HG02763 (cell line): ENCODE measurements at regions not wholly inside any gene's neighbourhood (a gene's known extent, or its start where the extent isn't known, plus 50 kb on each side); places are given as distances from the start of the nearest gene placed in this dataset.
"Not testable (repeated sequence)": the region's sequence is repeated elsewhere in the genome, so short reads cannot be mapped to it uniquely, and the experiment has no call there.

Source experiments
- ATAC-seq: cut with Tn5 transposase; IDR thresholded peaks from one replicate; pipeline ENCODE4 v1.9.1; 2021; ENCODE audit warnings: mild to moderate bottlenecking, moderate library complexity; ENCODE audit not compliant: unreplicated experiment

DNA sequence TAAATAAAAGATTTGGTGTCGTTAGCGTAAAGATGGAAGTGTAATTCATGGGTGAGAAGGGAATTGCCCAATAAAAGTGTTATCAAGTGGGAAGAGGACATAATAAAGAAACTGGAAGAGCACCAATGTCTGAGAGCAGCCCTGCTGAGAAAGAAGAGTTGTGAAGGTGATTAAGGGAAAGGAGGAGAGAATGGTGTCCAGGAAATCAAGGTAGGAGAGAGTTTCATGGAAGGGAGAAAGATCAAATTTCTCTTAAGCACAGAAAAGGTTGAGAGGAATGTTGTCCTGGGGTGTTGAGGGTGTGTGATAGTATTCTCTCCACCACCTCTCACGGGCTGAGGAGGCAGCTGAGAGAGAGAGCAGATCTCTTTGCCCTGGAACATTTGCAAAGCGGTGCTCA is 339.7 kb downstream of the SATB1 start:
- ATAC-seq: no peak

GRCh38 chr3:18083273-18083590 is 340.8 kb upstream of the TBC1D5 start:
- ATAC-seq: not testable (repeated sequence)

GRCh38 chr3:18082551-18083272 is 340.3 kb upstream of the TBC1D5 start:
- no peak for ATAC-seq

DNA sequence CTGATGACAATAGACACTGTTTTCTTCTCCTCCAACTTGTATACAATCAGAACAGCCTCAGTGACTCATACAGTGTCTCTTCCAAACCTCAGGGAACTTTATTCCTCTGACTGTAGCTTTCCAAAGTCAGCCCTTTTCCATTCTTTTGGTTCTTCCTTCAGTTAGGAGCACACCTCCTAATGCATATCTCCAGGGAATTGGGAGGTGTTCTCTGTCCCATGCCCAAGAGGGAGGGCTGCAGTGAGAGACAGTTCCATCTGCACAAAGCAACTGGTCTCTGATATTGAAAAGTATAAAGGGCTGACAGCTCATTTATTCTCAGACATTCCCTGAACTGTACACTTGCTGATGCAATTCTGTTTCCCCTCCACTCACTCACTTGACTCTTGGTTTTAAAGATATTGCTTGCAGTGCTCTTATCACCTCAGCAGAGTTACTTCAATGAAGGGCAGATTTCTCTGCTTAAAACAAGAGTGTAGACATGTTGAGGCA is 337.8 kb upstream of the TBC1D5 start:
- ATAC-seq: no peak

GRCh38 chr3:18079739-18080138 is 337.3 kb upstream of the TBC1D5 start:
- no peak for ATAC-seq

DNA sequence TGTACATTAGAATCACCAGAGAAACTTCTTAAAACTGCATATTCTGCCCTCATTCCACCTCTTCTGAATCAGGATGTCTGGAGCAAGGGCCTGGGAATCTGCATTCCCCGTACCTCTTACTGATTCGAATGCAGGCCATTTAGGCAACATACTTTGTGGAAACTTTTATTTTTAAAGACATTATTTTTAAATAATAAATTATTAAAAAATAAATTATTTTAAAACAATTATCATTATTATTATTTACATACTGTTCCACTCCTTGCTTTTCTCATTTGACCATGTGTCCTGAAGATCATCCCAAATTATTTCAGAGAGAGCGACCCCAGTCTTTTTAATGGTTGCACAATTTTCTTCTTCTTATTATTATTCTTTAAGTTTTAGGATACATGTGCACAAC is 336.6 kb upstream of the TBC1D5 start:
- ATAC-seq: no peak

- ATAC-seq: no peak
Measured at GRCh38 chr3:18077128-18077840, 334.9 kb upstream of the TBC1D5 start.

GRCh38 chr3:18076301-18076700 is 333.9 kb upstream of the TBC1D5 start:
- ATAC-seq: no peak

- no peak for ATAC-seq
Measured at GRCh38 chr3:18075799-18076198, 333.4 kb upstream of the TBC1D5 start.

- ATAC-seq: no peak
Measured at GRCh38 chr3:18071833-18072232, 329.4 kb upstream of the TBC1D5 start.

DNA sequence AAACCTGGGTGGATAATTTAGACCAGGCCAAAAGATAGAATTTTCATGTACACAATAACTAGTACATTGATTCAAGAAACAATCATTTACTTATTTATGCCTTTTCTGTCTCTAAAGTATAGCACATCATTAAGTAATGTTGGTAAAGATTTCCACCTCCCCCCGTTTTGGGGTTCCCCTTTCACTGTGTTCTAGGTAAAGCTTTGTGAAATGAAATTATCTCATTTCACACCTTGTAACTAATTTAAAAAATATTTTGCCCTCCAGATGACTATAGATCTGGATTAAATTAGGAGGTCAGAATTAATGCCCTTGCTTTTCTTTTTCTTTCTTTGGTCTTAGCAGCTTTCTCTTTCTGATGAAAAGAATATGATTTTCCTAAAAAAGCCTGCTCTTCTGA is 328.5 kb upstream of the TBC1D5 start:
- ATAC-seq: no peak

- no peak for ATAC-seq
Measured at GRCh38 chr3:18070231-18070630, 327.8 kb upstream of the TBC1D5 start.

- ATAC-seq: no peak
Measured at GRCh38 chr3:18069568-18069967, 327.1 kb upstream of the TBC1D5 start.

DNA sequence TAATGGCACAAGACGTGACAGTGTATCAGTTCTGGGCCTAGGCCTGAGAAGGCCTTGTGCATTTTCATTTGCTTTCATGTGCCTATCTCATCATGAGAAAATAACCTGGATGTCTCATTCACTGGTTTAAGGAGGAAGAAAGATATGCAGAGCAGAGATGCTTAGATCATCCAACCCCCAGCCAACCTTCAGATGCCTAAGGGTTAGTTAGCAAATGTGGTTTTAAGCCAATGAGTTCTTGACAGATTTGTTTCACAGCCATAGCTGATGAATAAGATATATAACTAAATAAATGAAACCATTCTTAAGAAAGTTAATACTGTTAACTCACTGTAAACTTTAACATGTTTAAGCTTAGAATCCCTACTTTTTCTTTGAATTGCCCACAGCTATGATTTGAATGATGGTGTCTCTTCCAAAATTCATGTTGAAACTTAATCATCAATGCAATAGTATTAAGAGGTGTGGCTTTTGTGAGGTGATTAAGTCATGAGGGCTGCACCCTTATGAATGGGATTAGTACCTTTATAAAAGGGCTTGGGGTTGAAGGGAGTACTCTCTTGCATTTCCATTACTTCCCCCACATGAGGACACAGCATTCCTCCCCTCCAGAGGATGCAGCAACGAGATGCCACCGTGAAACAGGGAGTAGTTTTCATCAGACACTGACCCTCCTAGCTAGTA is 324.6 kb upstream of the TBC1D5 start:
- ATAC-seq: no peak

DNA sequence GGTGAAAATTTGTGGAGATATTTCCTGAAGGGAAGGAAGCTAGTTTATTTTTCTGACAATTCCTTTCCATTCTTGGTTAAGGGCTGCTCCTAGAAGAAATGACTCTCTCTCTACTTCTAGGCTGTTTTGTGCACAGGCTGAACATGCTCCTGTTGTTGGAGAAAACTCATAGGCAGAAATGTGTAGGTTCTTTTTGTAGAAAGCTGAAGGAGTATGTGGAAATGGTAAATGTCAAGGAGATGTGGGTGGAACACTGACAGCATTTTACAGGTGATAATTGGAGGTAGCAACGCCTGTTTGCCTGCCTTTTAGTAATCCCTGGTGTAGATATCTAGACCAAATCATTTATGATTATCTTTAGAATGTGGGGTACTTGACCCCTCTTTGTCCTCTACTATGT is 322.2 kb upstream of the TBC1D5 start:
- no peak for ATAC-seq

DNA sequence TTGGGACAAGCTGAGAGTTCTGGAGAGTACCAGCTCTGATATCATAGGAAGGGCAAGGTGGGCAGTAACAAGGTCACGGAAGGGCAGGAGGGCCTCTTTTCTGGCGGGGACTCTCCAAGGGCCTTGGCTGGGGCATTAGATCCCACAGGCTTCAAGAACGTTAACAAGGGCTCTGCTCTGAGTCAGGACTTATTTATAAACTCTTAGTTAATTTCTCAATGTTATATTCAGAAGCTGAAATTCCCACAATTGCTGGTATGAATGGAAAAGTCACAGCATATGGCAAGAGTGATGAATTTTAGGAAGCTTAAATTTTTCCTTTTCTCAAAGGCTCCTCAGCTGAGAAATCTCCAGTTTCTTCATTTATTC is 320.2 kb upstream of the TBC1D5 start:
- ATAC-seq: no peak

DNA sequence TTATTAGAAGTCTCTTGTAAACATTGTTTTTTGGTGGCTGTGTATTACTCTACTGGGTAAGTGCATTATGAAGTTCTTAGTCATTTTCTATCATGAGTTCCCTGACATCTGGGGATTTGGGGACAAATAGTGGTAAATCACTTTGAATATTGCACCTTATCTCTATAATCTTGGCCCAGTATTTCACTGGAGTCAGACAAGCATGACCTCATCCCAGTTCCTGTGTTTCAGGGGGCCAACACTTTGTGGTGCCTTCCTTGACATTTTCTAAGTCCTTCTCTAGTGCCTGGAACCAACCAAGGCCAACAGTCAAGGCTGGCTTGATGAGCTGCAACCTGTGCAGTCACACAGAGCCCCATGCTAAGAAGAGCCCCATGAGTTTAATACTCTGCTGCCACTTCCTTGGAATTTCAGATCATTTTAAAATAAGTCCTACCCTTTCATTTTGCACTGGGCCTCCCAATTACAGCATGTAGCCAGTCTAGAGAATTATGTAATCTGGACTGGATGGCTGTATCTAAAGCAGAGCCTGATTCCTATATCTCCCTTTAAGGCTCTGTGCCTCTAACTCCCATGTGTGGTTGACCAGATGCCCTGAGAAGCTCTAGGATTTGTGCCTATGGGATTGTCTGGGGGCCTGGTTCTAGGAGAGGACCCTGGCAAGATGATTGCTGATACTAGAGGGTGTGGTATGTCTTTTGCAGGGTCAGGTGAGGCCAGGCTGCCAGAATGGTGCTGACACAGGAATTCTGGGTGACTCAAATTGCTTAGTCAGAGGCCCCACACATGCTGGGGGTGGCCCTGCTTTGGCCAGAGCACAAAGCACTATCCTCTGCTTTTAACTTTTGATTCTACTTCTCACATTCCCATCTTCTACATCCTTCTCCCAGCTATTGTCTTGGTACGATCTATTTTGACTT is 319.6 kb upstream of the TBC1D5 start:
- ATAC-seq: no peak

- no peak for ATAC-seq
Measured at GRCh38 chr3:18058666-18059065, 316.2 kb upstream of the TBC1D5 start.

- ATAC-seq: no peak
Measured at GRCh38 chr3:18057471-18058091, 315.1 kb upstream of the TBC1D5 start.

DNA sequence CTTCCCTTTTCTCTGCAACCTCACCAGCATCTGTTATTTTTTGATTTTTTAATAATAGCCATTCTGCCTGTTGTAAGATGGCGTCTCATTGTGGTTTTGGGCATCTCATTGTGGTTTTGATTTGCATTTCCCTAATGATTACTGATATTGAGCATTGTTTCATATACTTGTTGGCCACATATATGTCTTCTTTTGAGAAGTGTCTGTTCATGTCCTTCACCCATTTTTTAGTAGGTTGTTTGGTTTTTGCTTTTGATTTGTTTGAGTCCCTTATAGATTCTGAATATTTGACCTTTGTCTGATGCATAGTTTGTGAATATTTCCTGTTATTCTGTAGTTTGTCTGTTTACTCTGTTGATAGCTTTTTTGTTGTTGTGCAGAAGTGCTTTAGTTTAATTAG is 312.2 kb upstream of the TBC1D5 start:
- ATAC-seq: no peak

DNA sequence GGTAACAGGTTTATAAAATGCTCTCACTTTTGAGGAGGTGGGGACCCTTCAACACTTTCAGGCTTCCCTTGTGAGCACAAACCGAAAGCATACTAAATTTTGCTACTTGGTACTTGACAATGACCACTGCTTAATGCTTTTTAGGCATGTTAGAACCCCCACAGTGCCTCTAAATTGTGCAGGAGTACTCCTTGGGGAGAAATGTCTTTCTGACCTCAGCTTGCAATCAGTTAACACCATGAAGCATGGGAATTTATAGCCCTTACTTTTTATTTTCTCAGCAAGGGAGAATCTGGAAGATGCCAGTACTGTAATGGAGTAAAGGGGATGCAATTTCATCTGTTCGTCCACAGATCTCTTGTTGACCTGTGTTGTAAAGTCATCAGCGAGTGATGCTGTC is 308.9 kb upstream of the TBC1D5 start:
- no peak for ATAC-seq
